Activated naive CD8-positive, alpha-beta T cell treated with anti-CD3 and anti-CD28 coated beads, Interleukin-2, amount 10 ng/mL, durations not matched to agents 7 days and 5 days (primary cell): ENCODE measurements at regions not wholly inside any gene's neighbourhood (a gene's known extent, or its start where the extent isn't known, plus 50 kb on each side); places are given as distances from the start of the nearest gene placed in this dataset.
"Not testable (repeated sequence)": the region's sequence is repeated elsewhere in the genome, so short reads cannot be mapped to it uniquely, and the experiment has no call there.

Source experiments
- ATAC-seq: fragments of 150-1000 bp; cut with Tn5 transposase; one replicate; pipeline ENCODE4 v1.10.0; 2021; ENCODE audit warnings: low read depth, moderate library complexity
- POLR2A ChIA-PET: fragments of 350-600 bp; sonication (Branson Sonifier 250); formaldehyde crosslinking; loops from one replicate; lab custom pipeline; 2021; ENCODE audit warnings: antibody characterized with exemption; lab: Charles Lee
- DNase-seq: peaks from one replicate; pipeline ENCODE4 v3.0.0; 2021
- H3K27ac Mint-ChIP-seq: one replicate; pipeline ENCODE4 v1.8.0; 2022; ENCODE audit warnings: mild to moderate bottlenecking, mixed read lengths
- H3K27me3 Mint-ChIP-seq: one replicate; pipeline ENCODE4 v1.8.0; 2022; ENCODE audit warnings: mild to moderate bottlenecking, moderate library complexity, mixed read lengths
- H3K36me3 Mint-ChIP-seq: one replicate; pipeline ENCODE4 v1.8.0; 2021; ENCODE audit warnings: mild to moderate bottlenecking, mixed read lengths
- H3K4me1 Mint-ChIP-seq: one replicate; pipeline ENCODE4 v1.8.0; 2021; ENCODE audit warnings: mixed read lengths
- H3K4me3 Mint-ChIP-seq: one replicate; pipeline ENCODE4 v1.8.0; 2022; ENCODE audit warnings: mild to moderate bottlenecking, moderate library complexity, mixed read lengths
- H3K9me3 Mint-ChIP-seq: one replicate; pipeline ENCODE4 v1.8.0; 2021; ENCODE audit warnings: mixed read lengths

GRCh38 chr11:22567759-22568158, 57.9 kb downstream of the FANCF start:
- Mint-ChIP-seq H3K27ac (no peak overlapping the region), H3K36me3 (no peaks in the 10 kb centered on the region), H3K9me3 (no peaks in the 10 kb centered on the region), H3K27me3 (peaks cover 10% of the 10 kb centered on the region), H3K4me3 (no peak overlapping the region), H3K4me1 (no peaks in the 10 kb centered on the region)
- no peak for ATAC-seq
- POLR2A ChIA-PET = no interaction called here
- no peak for DNase-seq

GRCh38 chr11:22566293-22566692, 59.3 kb downstream of the FANCF start:
- POLR2A ChIA-PET = no interaction called here
- Mint-ChIP-seq H3K27me3 (peaks cover 10% of the 10 kb centered on the region), H3K27ac (no peak overlapping the region), H3K4me3 (no peak overlapping the region), H3K4me1 (no peaks in the 10 kb centered on the region), H3K36me3 (no peaks in the 10 kb centered on the region), H3K9me3 (no peaks in the 10 kb centered on the region)
- DNase-seq (no peak), ATAC-seq (no peak)

GRCh38 chr11:22561283-22561682, 64.3 kb downstream of the FANCF start:
- Mint-ChIP-seq H3K27me3 (peaks cover 8% of the 10 kb centered on the region), H3K36me3 (no peaks in the 10 kb centered on the region), H3K4me1 (no peaks in the 10 kb centered on the region), H3K27ac (no peak overlapping the region), H3K9me3 (no peaks in the 10 kb centered on the region), H3K4me3 (no peak overlapping the region)
- DNase-seq (no peak), ATAC-seq (no peak)
- POLR2A ChIA-PET = no interaction called here

GRCh38 chr11:22559416-22559815, 66.2 kb downstream of the FANCF start:
- H3K36me3 Mint-ChIP-seq = no peaks in the 10 kb centered on the region
- H3K4me1 Mint-ChIP-seq = no peaks in the 10 kb centered on the region
- H3K9me3 Mint-ChIP-seq = no peaks in the 10 kb centered on the region
- H3K4me3 Mint-ChIP-seq = no peak overlapping the region
- ATAC-seq (no peak), DNase-seq (no peak)
- POLR2A ChIA-PET = no interaction called here
- H3K27me3 Mint-ChIP-seq = no peaks in the 10 kb centered on the region
- no peak overlapping the region for H3K27ac Mint-ChIP-seq

GRCh38 chr11:22558664-22559063, 67.0 kb downstream of the FANCF start:
- Mint-ChIP-seq H3K4me3 (no peak overlapping the region), H3K27me3 (no peaks in the 10 kb centered on the region), H3K4me1 (peaks cover 3% of the 10 kb centered on the region), H3K9me3 (no peaks in the 10 kb centered on the region), H3K27ac (no peak overlapping the region), H3K36me3 (no peaks in the 10 kb centered on the region)
- DNase-seq (no peak), ATAC-seq (no peak)
- POLR2A ChIA-PET = no interaction called here

GRCh38 chr11:22556381-22556780, 69.2 kb downstream of the FANCF start:
- ATAC-seq = no peak
- DNase-seq = no peak
- no peaks in the 10 kb centered on the region for H3K36me3 Mint-ChIP-seq

GRCh38 chr11:22555881-22556280, 69.7 kb downstream of the FANCF start:
- H3K27ac Mint-ChIP-seq = no peak overlapping the region
- POLR2A ChIA-PET = no interaction called here
- ATAC-seq (no peak), DNase-seq (no peak)
- no peak overlapping the region for H3K4me3 Mint-ChIP-seq
- no peaks in the 10 kb centered on the region for H3K9me3 Mint-ChIP-seq
- peaks cover 3% of the 10 kb centered on the region for H3K4me1 Mint-ChIP-seq
- H3K36me3 Mint-ChIP-seq = no peaks in the 10 kb centered on the region
- H3K27me3 Mint-ChIP-seq = no peaks in the 10 kb centered on the region

More at GRCh38 chr11:22556381-22556780, 69.2 kb downstream of the FANCF start:
- Mint-ChIP-seq H3K4me1 (peaks cover 3% of the 10 kb centered on the region), H3K4me3 (no peak overlapping the region), H3K27ac (no peak overlapping the region), H3K27me3 (no peaks in the 10 kb centered on the region), H3K9me3 (no peaks in the 10 kb centered on the region)
- POLR2A ChIA-PET = no interaction called here

- no peak overlapping the region for H3K27ac Mint-ChIP-seq
- ATAC-seq = no peak
- no peak for DNase-seq
- no peak overlapping the region for H3K4me3 Mint-ChIP-seq
- peaks cover 3% of the 10 kb centered on the region for H3K4me1 Mint-ChIP-seq
- peaks cover 3% of the 10 kb centered on the region for H3K27me3 Mint-ChIP-seq
- POLR2A ChIA-PET = no interaction called here
- H3K9me3 Mint-ChIP-seq = no peaks in the 10 kb centered on the region
- H3K36me3 Mint-ChIP-seq = no peaks in the 10 kb centered on the region
These were observed 71.4 kb downstream of the FANCF start for GRCh38 chr11:22554221-22554620.

GRCh38 chr11:22552885-22553284, 72.7 kb downstream of the FANCF start:
- Mint-ChIP-seq H3K27ac (no peak overlapping the region), H3K36me3 (no peaks in the 10 kb centered on the region), H3K4me1 (peaks cover 3% of the 10 kb centered on the region), H3K4me3 (no peak overlapping the region), H3K9me3 (no peaks in the 10 kb centered on the region), H3K27me3 (peaks cover 3% of the 10 kb centered on the region)
- ATAC-seq (no peak), DNase-seq (no peak)
- POLR2A ChIA-PET = no interaction called here

GRCh38 chr11:22546746-22547145, 78.9 kb downstream of the FANCF start:
- POLR2A ChIA-PET = no interaction called here
- Mint-ChIP-seq H3K27ac (no peak overlapping the region), H3K9me3 (no peaks in the 10 kb centered on the region), H3K4me1 (no peaks in the 10 kb centered on the region), H3K4me3 (no peak overlapping the region), H3K36me3 (no peaks in the 10 kb centered on the region), H3K27me3 (peaks cover 3% of the 10 kb centered on the region)
- DNase-seq = no peak
- no peak for ATAC-seq

GRCh38 chr11:22543261-22543660, 82.4 kb downstream of the FANCF start:
- no peaks in the 10 kb centered on the region for H3K9me3 Mint-ChIP-seq
- peaks cover 6% of the 10 kb centered on the region for H3K27me3 Mint-ChIP-seq
- H3K27ac Mint-ChIP-seq = no peak overlapping the region
- ATAC-seq (no peak), DNase-seq (no peak)
- H3K36me3 Mint-ChIP-seq = no peaks in the 10 kb centered on the region
- no peaks in the 10 kb centered on the region for H3K4me1 Mint-ChIP-seq
- POLR2A ChIA-PET = no interaction called here
- H3K4me3 Mint-ChIP-seq = no peak overlapping the region

GRCh38 chr11:22539821-22540256, 85.8 kb downstream of the FANCF start:
- ATAC-seq (no peak), DNase-seq (no peak)
- H3K36me3 Mint-ChIP-seq = no peaks in the 10 kb centered on the region
- no peaks in the 10 kb centered on the region for H3K9me3 Mint-ChIP-seq
- H3K27me3 Mint-ChIP-seq = peaks cover 6% of the 10 kb centered on the region
- no peak overlapping the region for H3K27ac Mint-ChIP-seq
- POLR2A ChIA-PET = no interaction called here
- H3K4me1 Mint-ChIP-seq = no peaks in the 10 kb centered on the region
- H3K4me3 Mint-ChIP-seq = no peak overlapping the region

GRCh38 chr11:22536071-22536470, 89.6 kb downstream of the FANCF start:
- Mint-ChIP-seq H3K4me3 (no peak overlapping the region), H3K4me1 (no peaks in the 10 kb centered on the region), H3K27me3 (peaks cover 6% of the 10 kb centered on the region), H3K9me3 (no peaks in the 10 kb centered on the region), H3K36me3 (no peaks in the 10 kb centered on the region), H3K27ac (no peak overlapping the region)
- POLR2A ChIA-PET = no interaction called here
- no peak for DNase-seq
- ATAC-seq = no peak

- H3K4me1 Mint-ChIP-seq, ATAC-seq, H3K27me3 Mint-ChIP-seq, H3K27ac Mint-ChIP-seq, POLR2A ChIA-PET, H3K4me3 Mint-ChIP-seq, H3K9me3 Mint-ChIP-seq, H3K36me3 Mint-ChIP-seq, DNase-seq: not testable (repeated sequence)
These were observed 96.8 kb downstream of the FANCF start for GRCh38 chr11:22528612-22529429.
